Central memory CD4-positive, alpha-beta T cell (primary cell): ENCODE measurements at regions not wholly inside any gene's neighbourhood (a gene's known extent, or its start where the extent isn't known, plus 50 kb on each side); places are given as distances from the start of the nearest gene placed in this dataset.

ENCODE experiments used
- DNase-seq: peaks from one replicate; pipeline ENCODE4 v3.0.0; 2022

- DNase-seq = no peak
Measured at GRCh38 chr12:66971816-66972215, 292.9 kb upstream of the GRIP1 start.

- no peak for DNase-seq
Measured at GRCh38 chr12:66976526-66976925, 292.6 kb upstream of the CAND1 start.

- DNase-seq = no peak
Measured at GRCh38 chr12:66978802-66979201, 290.4 kb upstream of the CAND1 start.

- no peak for DNase-seq
Measured at GRCh38 chr12:66979251-66979650, 289.9 kb upstream of the CAND1 start.

GRCh38 chr12:66984077-66984476 is 285.1 kb upstream of the CAND1 start:
- DNase-seq = no peak

GRCh38 chr12:66984962-66985361 is 284.2 kb upstream of the CAND1 start:
- no peak for DNase-seq

GRCh38 chr12:66999141-66999540 is 270.0 kb upstream of the CAND1 start:
- DNase-seq = no peak

GRCh38 chr12:67001251-67001650 is 267.9 kb upstream of the CAND1 start:
- DNase-seq = no peak

- DNase-seq = no peak
Measured at GRCh38 chr12:67002720-67003119, 266.4 kb upstream of the CAND1 start.

GRCh38 chr12:67006610-67007009 is 262.5 kb upstream of the CAND1 start:
- no peak for DNase-seq

- DNase-seq = no peak
Measured at GRCh38 chr12:67014642-67015041, 254.5 kb upstream of the CAND1 start.

GRCh38 chr12:67018105-67018504 is 251.1 kb upstream of the CAND1 start:
- no peak for DNase-seq

GRCh38 chr12:67019070-67019469 is 250.1 kb upstream of the CAND1 start:
- no peak for DNase-seq

- peak; percentile 3 for DNase-seq
Measured at GRCh38 chr12:67025543-67026114, 243.5 kb upstream of the CAND1 start.

- DNase-seq = no peak
Measured at GRCh38 chr12:67026487-67027246, 242.5 kb upstream of the CAND1 start.

GRCh38 chr12:67028529-67028928 is 240.6 kb upstream of the CAND1 start:
- DNase-seq = no peak

GRCh38 chr12:67034110-67034879 is 234.9 kb upstream of the CAND1 start:
- DNase-seq = no peak

- no peak for DNase-seq
Measured at GRCh38 chr12:67035121-67035520, 234.0 kb upstream of the CAND1 start.

- DNase-seq = no peak
Measured at GRCh38 chr12:67038486-67038885, 230.7 kb upstream of the CAND1 start.

- no peak for DNase-seq
Measured at GRCh38 chr12:67039995-67040860, 228.9 kb upstream of the CAND1 start.

GRCh38 chr12:67040861-67041137 is 228.4 kb upstream of the CAND1 start:
- DNase-seq = no peak

- DNase-seq = no peak
Measured at GRCh38 chr12:67042697-67043131, 226.4 kb upstream of the CAND1 start.

- DNase-seq = no peak
Measured at GRCh38 chr12:67043771-67044170, 225.4 kb upstream of the CAND1 start.
